Dermis microvascular lymphatic vessel endothelial cell (primary cell): ENCODE measurements at regions not wholly inside any gene's neighbourhood (a gene's known extent, or its start where the extent isn't known, plus 50 kb on each side); places are given as distances from the start of the nearest gene placed in this dataset.
"Not testable (repeated sequence)": the region's sequence is repeated elsewhere in the genome, so short reads cannot be mapped to it uniquely, and the experiment has no call there.

Source experiments
- DNase-seq, 2 donors: peaks; one replicate each; pipeline versions ENCODE4 v3.0.0 to v3.0.0-alpha.2; 2010; ENCODE audit warnings: low read depth in 2 of 2

DNA sequence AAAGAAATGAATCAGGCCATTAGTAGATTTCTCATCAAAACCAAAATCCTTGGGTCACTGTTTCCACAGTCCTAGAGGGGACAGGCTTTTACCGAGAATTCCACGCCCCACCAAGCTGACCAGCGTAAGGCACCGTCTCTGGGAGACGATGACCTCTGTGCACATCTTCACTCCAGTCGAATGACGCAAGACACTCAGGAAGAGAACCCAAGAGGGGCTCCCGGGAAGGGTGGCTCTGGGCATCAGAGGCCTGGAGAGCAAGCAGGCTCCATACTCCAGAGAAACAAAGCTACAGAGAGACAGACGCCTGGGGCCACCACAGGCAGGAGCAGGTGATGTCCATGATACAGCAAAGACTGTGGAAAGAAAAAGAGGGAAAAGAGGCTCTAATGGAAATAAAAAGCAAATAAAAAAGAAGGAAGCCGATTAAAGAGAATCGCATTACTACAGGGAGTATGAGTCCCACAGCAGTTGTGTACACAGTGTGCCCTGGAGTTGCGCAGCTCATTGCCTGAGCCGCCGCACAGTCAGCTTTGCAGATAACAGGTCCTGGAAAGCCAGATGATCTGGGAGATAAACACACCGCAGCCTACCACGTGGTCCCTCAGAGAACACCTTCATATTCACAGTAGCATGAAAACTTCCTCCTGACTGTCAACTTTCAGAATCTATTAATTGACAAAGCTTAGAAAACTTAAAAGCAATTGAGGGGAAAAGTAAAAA lies 572.7 kb upstream of the SALL3 start:
- no peak for DNase-seq

DNA sequence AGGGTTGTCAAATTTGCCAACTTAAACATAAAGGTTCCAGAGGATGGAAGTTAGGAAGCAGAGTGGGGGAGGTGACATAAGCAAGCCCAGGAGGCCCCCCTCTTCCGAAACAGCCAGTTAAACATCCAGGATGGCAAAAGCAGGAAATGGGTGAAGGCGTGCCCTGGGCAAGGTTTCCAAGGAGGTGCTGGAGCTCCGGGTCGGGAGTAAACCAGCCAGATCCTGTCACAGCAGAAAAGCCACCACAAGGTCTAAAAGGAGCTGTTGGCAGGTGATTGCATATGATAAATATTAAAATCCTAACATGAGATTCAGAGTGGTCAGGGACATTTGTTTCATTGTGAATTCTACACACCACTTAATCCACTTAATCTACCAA lies 572.2 kb upstream of the SALL3 start:
- no peak for DNase-seq

DNA sequence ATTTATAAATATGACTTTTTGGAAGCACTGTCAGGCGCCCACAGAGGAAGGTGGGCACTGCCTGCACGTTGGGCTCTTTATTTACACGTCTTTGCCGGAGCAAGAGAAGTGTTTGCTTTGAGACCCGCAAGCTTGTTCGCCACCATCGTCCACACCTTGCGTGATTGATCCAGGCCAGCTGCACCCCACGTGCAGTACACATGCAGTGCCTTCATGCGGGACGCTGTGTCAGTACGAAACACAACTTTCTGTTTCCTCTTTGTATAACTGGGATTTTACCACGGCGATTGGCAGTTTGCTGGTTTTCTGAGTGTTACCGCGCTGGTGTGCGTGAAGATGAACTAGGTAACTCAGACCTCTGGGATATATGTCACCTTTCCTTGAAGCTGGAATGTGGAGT lies 571.0 kb upstream of the SALL3 start:
- DNase-seq = no peak

DNA sequence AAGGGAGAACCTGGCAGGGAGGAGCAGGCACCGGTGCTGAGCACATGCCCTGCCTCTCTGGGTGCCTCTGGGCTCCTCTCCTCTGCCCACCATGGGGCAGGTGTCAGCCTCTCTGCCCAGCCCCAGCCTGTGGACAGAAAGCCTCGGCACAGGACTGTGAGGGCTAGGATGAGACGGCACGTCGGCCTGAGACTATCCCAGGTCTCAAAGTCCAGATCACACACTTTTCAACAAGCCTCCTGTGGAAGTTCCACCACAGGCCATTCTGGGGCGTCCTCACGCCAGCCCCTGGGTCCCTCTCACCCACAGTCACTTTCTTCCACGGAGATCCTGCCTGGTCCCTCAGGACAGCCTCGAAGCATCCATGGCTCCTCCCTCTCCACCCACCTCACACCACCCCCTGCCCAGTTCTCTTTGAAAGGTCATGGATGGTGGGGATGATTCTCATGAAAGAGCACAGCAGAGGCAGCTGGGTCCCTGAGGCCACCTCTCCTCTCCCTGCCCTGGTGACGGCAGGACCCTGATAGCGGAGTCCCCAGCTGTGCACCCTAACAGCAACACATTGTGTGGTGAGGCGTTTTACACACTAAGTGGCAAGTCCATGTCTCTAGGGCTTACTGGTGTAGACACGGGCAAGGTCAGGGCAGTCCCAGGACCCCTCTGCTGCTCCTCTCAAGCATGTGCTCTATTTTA lies 569.4 kb upstream of the SALL3 start:
- DNase-seq = no peak

DNA sequence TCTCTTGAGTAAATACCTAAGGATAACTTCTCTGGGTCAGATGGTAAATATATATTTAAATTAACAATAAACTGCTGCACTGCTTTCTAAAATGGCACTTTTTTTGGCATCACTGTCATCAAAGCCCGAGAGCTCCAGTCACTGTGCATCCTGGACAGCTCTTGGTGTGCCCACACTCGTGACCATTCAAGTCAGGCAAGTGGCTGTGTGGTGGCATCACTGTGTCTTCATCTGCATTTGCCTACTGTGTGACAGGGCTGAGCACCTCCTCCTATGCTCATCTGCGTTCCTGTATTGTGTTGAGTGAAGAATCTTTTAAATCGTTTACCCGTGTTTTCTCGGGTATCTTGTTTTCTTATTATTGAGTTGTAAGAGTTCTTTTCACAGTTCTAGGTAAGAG lies 568.1 kb upstream of the SALL3 start:
- no peak for DNase-seq

DNA sequence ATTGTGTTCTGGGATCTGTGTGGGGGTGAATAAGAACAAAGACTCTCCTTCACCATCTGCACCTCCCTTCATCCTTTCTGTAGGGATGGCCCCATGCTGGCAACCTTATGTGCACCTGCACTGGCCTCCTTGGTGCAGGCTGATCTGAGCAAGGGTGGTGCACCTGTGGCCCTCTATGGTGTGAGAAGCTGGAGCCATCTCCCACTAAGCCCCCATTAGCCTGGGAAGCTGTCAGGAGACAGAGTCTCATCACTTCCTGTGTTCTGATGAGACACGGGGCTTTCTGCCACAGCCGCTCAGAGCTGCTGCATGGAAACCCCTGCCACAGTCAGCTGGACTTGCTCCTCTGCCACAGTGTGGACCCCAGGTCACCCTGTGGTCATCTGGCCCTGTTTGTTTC lies 565.3 kb upstream of the SALL3 start:
- no peak for DNase-seq

DNA sequence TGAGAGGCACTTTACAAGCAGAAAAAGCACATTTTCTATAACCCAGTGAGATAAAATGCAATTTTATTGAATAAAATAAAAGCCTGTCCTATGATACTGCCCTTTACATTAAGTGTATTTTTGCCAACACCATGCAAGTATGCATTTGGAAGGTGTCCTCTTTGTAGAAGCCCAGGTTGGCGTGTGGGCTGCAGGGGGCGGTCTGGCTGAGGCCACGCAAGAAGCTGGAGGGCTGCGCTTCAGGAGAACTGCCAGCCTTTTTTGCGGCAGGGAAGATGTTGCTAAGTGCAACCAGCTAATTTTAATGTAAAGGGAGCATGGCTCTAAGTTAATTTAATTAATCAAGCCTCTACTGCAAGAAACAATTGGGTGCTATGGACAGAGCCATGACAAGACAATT lies 562.8 kb upstream of the SALL3 start:
- no peak for DNase-seq

DNA sequence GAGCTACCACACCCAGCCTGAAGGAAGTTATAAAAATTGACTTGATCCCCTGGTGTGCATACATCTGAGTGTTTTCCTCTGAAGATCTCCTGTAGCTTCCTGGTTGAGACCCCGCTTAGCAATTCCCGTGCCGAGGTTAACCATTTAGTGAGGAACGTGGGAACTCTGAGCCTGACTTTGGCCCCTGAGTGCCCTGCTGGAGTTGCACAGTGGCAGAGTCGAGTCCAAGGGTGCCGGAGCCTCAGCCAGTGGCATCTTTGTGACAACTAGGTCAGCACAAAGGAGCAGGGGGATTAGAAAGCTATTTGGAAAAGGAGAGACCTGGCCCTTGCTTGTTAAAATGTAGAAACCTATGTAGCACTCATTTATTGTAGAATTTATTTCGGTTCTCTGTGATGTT lies 561.2 kb upstream of the SALL3 start:
- DNase-seq = no peak

DNA sequence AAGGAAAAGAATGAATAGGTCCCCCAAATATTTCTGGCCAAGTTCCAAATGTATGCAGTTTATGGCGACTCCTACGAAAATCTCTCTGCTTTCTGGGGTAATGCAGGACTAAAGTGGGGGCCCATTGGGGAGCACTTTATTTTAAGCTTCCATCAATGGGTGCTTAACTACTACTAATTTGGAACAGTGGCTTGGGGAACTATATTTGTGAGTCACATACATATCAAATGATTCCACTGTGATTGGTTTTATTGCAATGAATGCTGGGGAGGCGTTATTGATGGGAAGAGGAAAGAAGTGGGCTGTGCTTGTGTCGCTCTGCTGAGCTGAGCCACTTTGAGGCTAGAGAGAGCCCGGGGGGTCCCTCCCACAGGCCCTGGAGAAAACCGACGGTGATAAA lies 560.4 kb upstream of the SALL3 start:
- no peak for DNase-seq

DNA sequence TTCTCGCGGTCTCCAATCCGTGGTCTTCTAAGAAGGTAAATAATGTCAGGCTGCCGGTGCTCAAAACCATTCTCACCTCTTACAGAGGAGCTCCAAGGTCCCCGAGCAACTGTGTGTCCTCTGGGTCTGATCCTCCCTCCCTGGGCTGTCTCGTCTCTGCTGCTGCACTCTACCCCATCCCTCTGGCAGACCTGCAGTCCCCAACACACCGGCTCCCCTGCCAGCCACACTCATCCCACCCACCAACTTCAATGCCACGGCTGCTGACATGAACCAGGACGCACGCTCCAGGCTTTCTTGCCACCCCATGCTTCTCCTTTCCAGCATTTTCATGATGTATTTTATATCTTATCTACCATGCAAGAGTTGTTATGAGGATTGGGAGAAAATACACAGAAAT lies 559.5 kb upstream of the SALL3 start:
- DNase-seq = no peak

DNA sequence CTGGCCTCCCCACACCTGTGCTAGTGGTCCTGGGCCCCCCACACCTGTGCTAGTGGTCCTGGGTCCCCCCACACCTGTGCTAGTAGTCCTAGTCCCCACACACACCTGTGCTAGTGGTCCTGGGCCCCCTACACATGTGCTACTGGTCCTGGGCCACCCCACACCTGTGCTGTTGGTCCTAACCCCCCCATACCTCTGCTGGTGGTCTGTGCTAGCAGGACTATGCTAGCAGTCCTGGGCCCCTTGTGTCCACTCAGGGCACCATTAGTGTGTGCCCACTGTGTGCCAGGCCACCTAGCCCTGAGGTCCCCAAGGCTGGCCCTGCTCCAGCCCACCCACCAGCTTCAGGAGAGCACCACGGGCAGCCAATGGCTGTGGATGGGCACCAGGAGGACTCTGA lies 558.2 kb upstream of the SALL3 start:
- no peak for DNase-seq

DNA sequence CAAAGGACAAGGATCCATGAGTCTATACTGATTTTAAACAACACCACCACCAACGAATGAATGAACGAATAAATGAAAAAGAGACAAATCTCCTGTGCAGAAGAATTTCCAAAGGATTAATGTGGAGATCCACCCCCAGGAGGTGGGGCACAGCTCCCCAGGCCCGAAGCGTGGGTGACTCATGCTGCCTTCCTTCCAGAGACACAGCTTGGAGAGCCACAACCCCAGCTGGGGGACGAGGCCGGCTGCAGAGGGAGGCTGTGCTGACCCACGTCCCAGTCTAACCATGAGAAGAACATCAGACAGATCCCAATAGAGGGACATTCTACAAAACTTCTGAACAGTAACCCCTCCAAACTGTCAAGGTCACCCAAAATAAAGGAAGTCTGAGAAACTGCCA lies 557.3 kb upstream of the SALL3 start:
- no peak for DNase-seq

DNA sequence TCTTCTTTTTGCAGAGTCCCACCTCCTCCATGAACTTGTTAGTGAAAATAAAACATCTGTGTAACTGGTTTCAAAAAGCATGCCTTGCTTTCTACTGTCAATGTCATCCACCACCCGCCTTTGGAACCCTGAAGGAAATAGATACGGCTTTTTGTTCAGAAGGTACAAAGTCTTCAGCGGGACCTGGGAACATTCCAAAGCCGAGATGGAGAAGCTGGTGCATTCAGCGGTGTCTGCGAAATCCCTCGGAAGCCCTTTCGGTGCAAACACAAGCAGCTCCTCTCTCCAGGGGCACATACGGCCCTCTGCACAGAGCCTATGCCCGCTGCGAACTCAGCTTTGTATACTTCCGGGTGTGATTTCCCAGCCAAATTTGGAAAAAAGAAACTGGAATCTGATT lies 555.8 kb upstream of the SALL3 start:
- DNase-seq = no peak

DNA sequence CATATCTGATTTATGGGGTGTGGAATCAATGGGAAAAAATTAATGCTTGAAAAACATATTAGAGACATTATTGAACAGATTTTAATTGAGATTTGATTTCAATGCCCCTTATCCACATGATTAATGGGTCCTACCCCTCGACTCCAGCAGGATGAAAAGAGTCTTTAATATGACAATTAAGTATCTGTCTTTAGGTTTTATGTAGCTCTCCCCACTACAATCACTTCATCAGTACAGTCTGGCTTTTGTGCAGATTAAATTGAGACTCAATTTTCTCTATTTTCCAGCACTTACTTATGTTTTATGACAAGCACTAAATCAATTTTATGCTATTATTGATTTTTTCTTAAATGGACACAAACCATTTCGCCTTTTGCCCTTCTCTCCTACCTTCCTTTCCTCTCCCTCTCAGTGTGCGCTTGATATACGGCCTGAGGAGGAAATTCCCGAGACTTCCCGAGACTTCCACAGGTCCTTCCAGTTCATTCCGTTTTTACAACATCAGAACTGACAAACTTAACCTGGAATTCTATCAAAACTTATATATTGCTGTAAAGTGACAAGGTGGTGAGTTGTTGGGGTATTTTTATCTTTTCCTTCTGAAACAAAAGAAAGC lies 555.1 kb upstream of the SALL3 start:
- DNase-seq = no peak

DNA sequence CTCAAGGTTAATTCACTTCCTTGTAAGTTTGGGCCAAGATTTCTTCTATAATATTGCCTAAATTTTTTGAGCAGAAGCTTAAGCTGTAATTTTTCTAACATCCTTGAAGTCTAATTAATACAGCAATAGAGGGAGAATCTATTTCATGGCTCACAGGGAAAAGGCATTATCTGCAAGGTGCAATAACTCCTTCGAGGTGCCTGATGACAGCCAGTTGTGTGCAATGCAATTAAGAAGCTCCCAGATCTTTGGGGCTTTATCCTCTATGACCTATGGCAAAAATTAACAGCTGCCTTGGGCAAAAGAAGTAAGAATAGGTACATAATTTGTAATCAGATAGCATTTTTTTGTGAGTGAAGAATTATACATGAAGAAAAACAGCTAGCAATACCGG lies 554.6 kb upstream of the SALL3 start:
- no peak for DNase-seq

DNA sequence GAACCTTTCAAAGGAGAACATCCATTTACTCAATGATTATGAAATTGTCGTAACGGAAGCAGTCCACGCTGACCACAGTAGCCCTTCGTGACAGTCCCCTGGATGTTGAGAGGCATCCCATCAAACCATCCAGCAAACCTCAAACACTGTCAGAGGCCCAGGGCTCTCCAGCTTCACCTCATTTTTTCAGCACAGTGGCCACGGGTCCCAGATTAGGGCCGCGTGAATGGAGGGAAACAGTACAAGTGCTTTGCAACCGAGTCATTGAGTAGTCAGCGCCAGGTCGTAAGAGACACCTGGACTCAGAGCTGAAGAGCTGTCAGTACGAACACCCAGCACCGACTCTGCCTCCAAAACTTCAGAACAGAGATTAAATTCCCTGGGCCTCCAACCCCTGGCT lies 552.5 kb upstream of the SALL3 start:
- no peak for DNase-seq

DNA sequence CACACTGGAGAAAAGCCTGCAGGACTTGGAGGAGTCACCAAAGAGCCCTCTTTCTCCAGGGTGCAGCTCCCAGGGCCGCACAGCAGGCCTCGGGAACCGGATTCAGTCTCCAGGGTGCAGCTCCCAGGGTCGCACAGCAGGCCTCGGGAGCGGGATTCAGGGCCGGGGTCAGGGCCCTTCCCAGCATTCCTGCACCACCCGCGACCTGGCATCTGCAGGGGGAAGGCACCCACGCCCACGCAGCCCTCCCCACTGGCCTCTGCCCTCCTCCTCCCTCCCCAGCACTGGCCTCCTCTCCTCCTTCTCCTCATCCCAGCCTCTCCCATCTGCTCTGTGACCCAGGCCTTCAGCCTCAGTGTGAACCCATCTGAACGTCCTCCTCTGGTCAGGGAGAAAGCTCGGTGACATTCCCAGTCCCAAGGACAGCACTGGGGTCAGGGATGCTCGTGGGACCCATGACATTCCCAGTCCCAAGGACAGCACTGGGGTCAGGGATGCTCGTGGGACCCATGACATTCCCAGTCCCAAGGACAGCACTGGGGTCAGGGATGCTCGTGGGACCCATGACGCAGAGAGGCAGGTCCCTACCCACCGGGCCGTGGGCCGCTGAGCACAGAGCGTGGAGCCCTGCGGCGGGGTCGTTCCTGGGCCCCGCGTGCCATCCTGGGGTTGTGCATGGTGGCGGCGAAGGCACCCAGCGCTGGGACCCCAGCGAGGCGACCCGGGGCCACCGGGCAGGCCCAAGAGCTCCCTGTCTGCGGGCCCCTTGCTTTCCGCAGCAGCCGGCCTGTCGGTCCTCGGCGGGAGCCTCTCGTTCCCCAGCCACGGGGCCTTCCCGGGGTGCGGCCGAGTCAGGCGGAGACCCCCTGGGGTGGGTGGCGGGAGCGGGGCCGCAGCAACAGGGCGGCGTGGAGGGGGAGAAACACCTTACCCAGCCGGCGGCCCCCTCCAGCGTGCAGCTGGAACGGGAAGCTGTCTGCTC lies 550.2 kb upstream of the SALL3 start:
- no peak for DNase-seq

DNA sequence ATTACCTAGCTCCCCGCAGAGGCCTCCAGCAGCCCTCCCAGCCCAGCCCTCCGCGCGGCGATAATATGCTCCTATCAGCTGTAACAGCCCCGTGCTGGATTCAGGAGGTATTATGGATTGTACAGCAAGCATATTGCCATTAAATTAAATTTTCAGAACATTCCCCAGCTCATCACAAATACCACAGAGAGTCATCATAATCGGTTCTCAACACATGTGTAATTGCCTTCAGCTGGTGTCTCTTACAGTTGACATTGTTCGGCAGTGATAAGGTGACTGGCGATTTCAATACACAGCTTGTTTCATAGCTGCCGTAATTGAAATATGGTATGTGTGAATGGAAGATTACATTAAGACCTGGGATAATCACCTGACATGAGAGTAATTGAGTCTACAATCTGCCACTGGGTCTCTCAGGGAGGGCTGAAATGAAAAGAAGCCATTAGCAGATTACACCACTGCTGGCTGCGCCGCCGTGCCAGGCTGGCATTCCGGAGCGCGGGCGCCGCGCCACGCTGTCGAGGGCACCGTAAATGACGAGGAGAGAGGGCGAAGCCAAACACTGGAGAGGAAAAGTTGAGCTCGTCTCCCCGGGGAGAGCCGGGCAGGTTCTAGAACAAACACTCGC lies 549.4 kb upstream of the SALL3 start:
- DNase-seq = no peak

DNA sequence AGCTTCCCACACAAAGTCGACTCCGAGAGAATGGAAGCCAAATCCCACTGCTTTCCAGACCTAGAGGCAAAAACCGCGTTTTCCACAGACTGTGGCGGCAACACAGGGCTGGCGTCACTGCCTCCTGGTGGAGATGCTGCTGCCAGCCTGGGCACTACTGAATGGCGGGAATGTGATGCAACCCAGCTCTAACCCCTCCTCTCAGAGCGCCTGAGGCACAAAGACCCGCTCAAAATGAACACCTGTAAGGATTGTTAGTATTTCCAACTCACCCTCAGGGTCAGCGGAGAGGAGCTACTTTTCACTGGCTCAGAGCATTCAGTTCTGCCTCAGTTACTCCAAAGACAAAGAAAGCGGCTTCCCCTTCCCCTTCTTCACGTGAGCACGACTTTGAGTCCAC lies 548.0 kb upstream of the SALL3 start:
- no peak for DNase-seq

DNA sequence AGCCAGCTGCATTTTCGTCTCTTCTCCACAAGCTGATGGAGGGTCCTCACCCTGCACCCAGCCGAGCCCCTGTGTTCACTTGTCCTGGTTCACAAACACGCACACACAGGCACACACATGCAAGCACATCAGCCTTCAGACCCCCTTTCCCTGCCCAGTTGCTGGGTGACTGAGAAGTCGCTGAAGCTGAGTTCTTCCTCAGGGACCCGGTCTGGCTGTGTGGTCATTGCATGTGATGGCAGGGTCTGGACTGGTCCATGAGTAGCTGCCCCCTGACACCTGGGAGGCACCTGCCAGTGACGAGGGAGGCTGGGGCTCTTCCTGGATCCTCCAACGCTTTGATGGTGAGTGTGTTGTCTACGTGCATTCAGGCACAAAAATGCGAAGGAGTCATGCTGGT lies 546.1 kb upstream of the SALL3 start:
- no peak for DNase-seq

DNA sequence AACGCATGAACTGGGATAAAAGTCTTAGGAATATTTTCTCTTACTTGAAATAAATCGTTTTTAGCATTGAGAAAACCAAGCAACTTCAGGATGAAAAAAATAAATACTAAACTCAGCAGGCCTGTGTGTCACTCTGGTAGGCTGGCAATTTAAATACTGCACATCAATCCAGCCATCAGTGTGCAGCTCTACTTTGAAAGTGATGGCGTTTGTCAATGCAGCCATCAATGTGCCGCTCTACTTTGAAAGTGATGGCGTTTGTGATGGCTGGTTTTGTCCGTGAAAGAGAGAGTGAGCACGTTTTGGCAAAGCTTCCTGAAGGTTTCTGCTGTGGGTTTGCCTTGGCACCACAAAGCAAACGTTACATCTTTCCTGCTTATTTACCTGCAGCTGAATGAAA lies 543.5 kb upstream of the SALL3 start:
- no peak for DNase-seq

DNA sequence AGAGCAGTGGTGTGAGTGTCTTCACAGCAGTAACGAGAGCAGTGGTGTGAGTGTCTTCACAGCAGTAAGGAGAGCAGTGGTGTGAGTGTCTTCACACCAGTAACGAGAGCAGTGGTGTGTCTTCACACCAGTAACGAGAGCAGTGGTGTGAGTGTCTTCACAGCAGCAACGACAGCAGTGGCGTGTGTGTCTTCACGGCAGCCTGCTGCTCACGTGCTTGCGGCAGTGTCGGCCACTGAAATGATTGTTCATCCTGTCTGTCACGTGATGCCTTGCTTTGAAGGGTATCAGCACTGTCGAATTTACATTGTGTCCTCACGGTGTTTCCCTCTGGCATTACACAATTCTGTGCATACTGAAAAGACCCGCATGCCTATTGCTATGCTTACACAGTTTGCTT lies 541.4 kb upstream of the SALL3 start:
- not testable (repeated sequence) for DNase-seq
